PC-9 (cell line): ENCODE measurements at regions not wholly inside any gene's neighbourhood (a gene's known extent, or its start where the extent isn't known, plus 50 kb on each side); places are given as distances from the start of the nearest gene placed in this dataset.

ENCODE experiments used
- CTCF ChIP-seq: fragments of 200-600 bp; sonication (generic); conservative IDR thresholded peaks from 2 replicates; pipeline ENCODE4 v1.6.1; 2017; ENCODE audit warnings: mixed run types, antibody characterized with exemption, mild to moderate bottlenecking, moderate library complexity
- EZH2 ChIP-seq: fragments of 200-600 bp; sonication (generic); IDR thresholded peaks from 2 replicates; pipeline ENCODE4 v1.8.0; 2017; ENCODE audit warnings: antibody characterized with exemption, low read depth

- TF ChIP-seq CTCF: no peak
- no peak for TF ChIP-seq EZH2
These were observed 96.1 kb downstream of the EPDR1 start for GRCh38 chr7:38016567-38016966.
